GM12878 (cell line): ENCODE measurements at regions not wholly inside any gene's neighbourhood (a gene's known extent, or its start where the extent isn't known, plus 50 kb on each side); places are given as distances from the start of the nearest gene placed in this dataset.

Source experiments
- ATAC-seq: fragments of 200-7000 bp; cut with Tn5 transposase; 3 replicates; pipeline ENCODE4 v1.9.1; 2020; ENCODE audit warnings: mild to moderate bottlenecking, moderate library complexity
- BruUV-seq: library from RNA; stranded (reverse); fragments of 400-500 nt; replicated peaks from 2 replicates; lab custom pipeline; 2021; lab: Mats Ljungman, UMichigan
- CTCF ChIA-PET: fragments of 300-600 bp; sonication (Branson Sonifier 250); formaldehyde crosslinking; extraction: SDS; loops from one replicate; lab custom pipeline; 2021; ENCODE audit warnings: inconsistent platforms; lab: Yijun Ruan, JAX
- POLR2A ChIA-PET: fragments of 350-600 bp; formaldehyde crosslinking; extraction: SDS; loops from one replicate; lab custom pipeline; 2021; ENCODE audit warnings: inconsistent platforms; lab: Charles Lee
- RAD21 ChIA-PET: fragments of 300-600 bp; sonication (Branson Sonifier 250); formaldehyde crosslinking; loops from one replicate; lab custom pipeline; 2023; ENCODE audit warnings: antibody characterized with exemption; ENCODE audit not compliant: unreplicated experiment; lab: Charles Lee
- SMC1A ChIA-PET: fragments of 300-600 bp; sonication (Branson Sonifier 250); formaldehyde crosslinking; loops from one replicate; lab custom pipeline; 2023; ENCODE audit not compliant: unreplicated experiment, uncharacterized antibody; lab: Charles Lee
- DNase-seq: peaks from one replicate; pipeline ENCODE4 v3.0.0-alpha.2; 2011; ENCODE audit warnings: low read depth, low spot score
- FAIRE-seq: peaks from 3 replicates; lab custom pipeline; 2011; peaks lifted over from hg19 to GRCh38; lab: Jason Lieb, UNC
- H2AFZ ChIP-seq: 2 replicates; pipeline ENCODE4 v1.6.0; 2011; ENCODE audit warnings: low read depth, low read length, control low read depth; ENCODE audit not compliant: control insufficient read depth
- H3K27ac ChIP-seq: 2 replicates; pipeline ENCODE4 v1.5.1; 2011; ENCODE audit warnings: control low read depth; ENCODE audit not compliant: control insufficient read depth, insufficient read depth
- H3K27me3 ChIP-seq, 2 experiments: replicated peaks in 1 of 2; 2 replicates each; pipeline versions ENCODE4 v1.6.0 to v1.6.1; 2011; ENCODE audit warnings: low read length in 1 of 2; ENCODE audit not compliant: control insufficient read depth in 2 of 2, insufficient read depth in 2 of 2
- H3K36me3 ChIP-seq, 2 experiments: 2 replicates each; pipeline ENCODE4 v1.5.1; 2011; ENCODE audit warnings: low read length in 1 of 2; ENCODE audit not compliant: control insufficient read depth in 2 of 2, insufficient read depth in 2 of 2
- H3K4me1 ChIP-seq: 2 replicates; pipeline ENCODE4 v1.6.1; 2011; ENCODE audit warnings: mild to moderate bottlenecking, low read length, moderate library complexity, mixed read lengths; ENCODE audit not compliant: control insufficient read depth, insufficient read depth
- H3K4me2 ChIP-seq: 2 replicates; pipeline ENCODE4 v1.6.0; 2011; ENCODE audit warnings: control low read depth; ENCODE audit not compliant: control insufficient read depth, insufficient read depth
- H3K4me3 ChIP-seq: fragments of 200-600 bp; sonication (generic); 2 replicates; pipeline ENCODE4 v1.5.1; 2016
- H3K79me2 ChIP-seq: 2 replicates; pipeline ENCODE4 v1.6.0; 2011; ENCODE audit warnings: low read length; ENCODE audit not compliant: control insufficient read depth, insufficient read depth
- H3K9ac ChIP-seq: 2 replicates; pipeline ENCODE4 v1.8.0; 2011; ENCODE audit warnings: low read length, control low read depth, mixed read lengths; ENCODE audit not compliant: control insufficient read depth, insufficient read depth
- H3K9me3 ChIP-seq: replicated peaks from 3 replicates; pipeline ENCODE4 v1.5.1; 2011; ENCODE audit warnings: mild to moderate bottlenecking, low read length; ENCODE audit not compliant: control insufficient read depth, insufficient read depth
- H4K20me1 ChIP-seq: 2 replicates; pipeline ENCODE4 v1.6.0; 2011; ENCODE audit not compliant: control insufficient read depth, insufficient read depth
- CHD1 ChIP-seq: IDR thresholded peaks from 2 replicates; pipeline ENCODE4 v1.6.1; 2012; ENCODE audit warnings: low read depth, low read length, improper control_type of control experiment
- GATAD2B ChIP-seq: fragments of 450-650 bp; conservative IDR thresholded peaks from 2 replicates; pipeline ENCODE4 v1.6.1; 2017; ENCODE audit warnings: low read depth, mild to moderate bottlenecking, moderate library complexity
- MAX ChIP-seq: IDR thresholded peaks from 2 replicates; pipeline ENCODE4 v1.6.1; 2012; ENCODE audit warnings: low read depth, low read length, improper control_type of control experiment
- NKRF ChIP-seq: fragments of 450-650 bp; conservative IDR thresholded peaks from 2 replicates; pipeline ENCODE4 v1.6.1; 2017; ENCODE audit warnings: mild to moderate bottlenecking, moderate library complexity
- PAX8 ChIP-seq: fragments of 450-650 bp; IDR thresholded peaks from 2 replicates; pipeline ENCODE4 v1.6.1; 2017; ENCODE audit warnings: mild to moderate bottlenecking, moderate library complexity
- RELA ChIP-seq: fragments of 450-650 bp; IDR thresholded peaks from 2 replicates; pipeline ENCODE4 v1.8.0; 2014; ENCODE audit warnings: borderline replicate concordance; ENCODE audit not compliant: partially characterized antibody
- RUNX3 ChIP-seq: IDR thresholded peaks from 2 replicates; pipeline ENCODE4 v1.6.1; 2012; ENCODE audit warnings: low read length, inconsistent platforms
- ZBED1 ChIP-seq: IDR thresholded peaks from 2 replicates; pipeline ENCODE4 v1.6.1; 2016; ENCODE audit warnings: borderline replicate concordance
- ZNF217 ChIP-seq: fragments of 450-650 bp; IDR thresholded peaks from 2 replicates; pipeline ENCODE4 v1.6.1; 2017; ENCODE audit warnings: antibody characterized with exemption, mild to moderate bottlenecking
- ZNF622 ChIP-seq: fragments of 450-650 bp; IDR thresholded peaks from 2 replicates; pipeline ENCODE4 v1.6.1; 2017; ENCODE audit warnings: mild to moderate bottlenecking, inconsistent platforms
- ZSCAN29 ChIP-seq: fragments of 450-650 bp; IDR thresholded peaks from 2 replicates; pipeline ENCODE4 v1.6.1; 2017; ENCODE audit warnings: mild to moderate bottlenecking, moderate library complexity
- ZZZ3 ChIP-seq: IDR thresholded peaks from 2 replicates; pipeline ENCODE4 v1.6.1; 2011; ENCODE audit warnings: low read depth; ENCODE audit not compliant: control insufficient read depth, insufficient read length
- WGBS: methylation state at CpG from one replicate; pipeline ENCODE4 v1.1.6; 2016; ENCODE audit warnings: low lambda C conversion rate; ENCODE audit not compliant: insufficient replicate concordance, insufficient coverage; ENCODE audit errors: missing lambda C conversion rate; 5-methylcytosine and 5-hydroxymethylcytosine counted together
- in situ Hi-C: fragments of 300-500 bp; cut with MboI; formaldehyde crosslinking; loops from 9 replicates; pipeline ENCODE4 v1.14.3; 2018; ENCODE audit warnings: mixed read lengths
- intact Hi-C: fragments of 100-400 bp; cut with micrococcal nuclease; formaldehyde crosslinking; loops from one replicate; pipeline ENCODE4 v1.14.2; 2022; ENCODE audit not compliant: unreplicated experiment

GRCh38 chr5:51622161-51622790 lies 239.0 kb downstream of the ISL1 start:
- Histone ChIP-seq H3K36me3 (no peaks in the 10 kb centered on the region), H3K9ac (no peak overlapping the region), H3K27ac (no peak overlapping the region)
- in situ Hi-C loops (no loop called here), intact Hi-C loops (no loop called here)
- WGBS, result 0% methylated on average over 2 of the region's 2 CpGs
- TF ChIP-seq RELA, result no peak
- TF ChIP-seq ZNF217, result no peak
- TF ChIP-seq NKRF, result no peak
- no peak for TF ChIP-seq PAX8
- TF ChIP-seq MAX, result no peak
- TF ChIP-seq CHD1, result no peak
- no peak for TF ChIP-seq ZNF622
- TF ChIP-seq GATAD2B, result no peak
- no peak for TF ChIP-seq ZBED1
- TF ChIP-seq ZSCAN29, result no peak
- TF ChIP-seq RUNX3, result no peak
- TF ChIP-seq ZZZ3, result no peak
- TF ChIP-seq, all 136 proteins: peak for 0
- H3K27me3 ChIP-seq, result no peaks in the 10 kb centered on the region
- BruUV-seq, result no TSS peak
- H2AFZ ChIP-seq, result no peak overlapping the region
- no peaks in the 10 kb centered on the region for H3K9me3 ChIP-seq
- no peaks in the 10 kb centered on the region for H3K79me2 ChIP-seq
- H3K4me2 ChIP-seq, result no peak overlapping the region
- POLR2A ChIA-PET, result no interaction called here
- H3K4me3 ChIP-seq, result no peak overlapping the region
- SMC1A ChIA-PET, result no interaction called here
- no peak for DNase-seq
- no peaks in the 10 kb centered on the region for H4K20me1 ChIP-seq
- no peak for FAIRE-seq
- H3K4me1 ChIP-seq, result no peaks in the 10 kb centered on the region
- RAD21 ChIA-PET, result no interaction called here
- CTCF ChIA-PET, result interaction anchor here (0.6 kb wide), 1 partner anchor 12 kb away, joined by 3 read pairs; no protein-coding TSS in a partner anchor
- no peak for ATAC-seq
